IPS DF 6.9 (cell line): ENCODE measurements at regions not wholly inside any gene's neighbourhood (a gene's known extent, or its start where the extent isn't known, plus 50 kb on each side); places are given as distances from the start of the nearest gene placed in this dataset.

Experiments used
- DNase-seq: peaks from one replicate; pipeline ENCODE4 v3.0.0-alpha.2; 2013; ENCODE audit warnings: low read depth, low spot score
- H3K27ac ChIP-seq: one replicate; pipeline ENCODE4 v1.5.1; 2013; ENCODE audit warnings: low read length, control low read depth
- H3K27me3 ChIP-seq: 2 replicates; pipeline ENCODE4 v1.6.1; 2013; ENCODE audit warnings: mild to moderate bottlenecking, low read length; ENCODE audit not compliant: control insufficient read depth, insufficient read depth
- H3K36me3 ChIP-seq: 2 replicates; pipeline ENCODE4 v1.6.1; 2013; ENCODE audit warnings: low read length; ENCODE audit not compliant: control insufficient read depth, insufficient read depth
- H3K4me1 ChIP-seq: 2 replicates; pipeline ENCODE4 v1.6.1; 2013; ENCODE audit warnings: low read length; ENCODE audit not compliant: control insufficient read depth, insufficient read depth
- H3K4me3 ChIP-seq: 2 replicates; pipeline ENCODE4 v1.5.1; 2013; ENCODE audit warnings: mild to moderate bottlenecking, low read length
- H3K9me3 ChIP-seq: 2 replicates; pipeline ENCODE4 v1.6.1; 2013; ENCODE audit warnings: low read length, inconsistent platforms; ENCODE audit not compliant: control insufficient read depth, insufficient read depth
- WGBS: extraction: QIAGEN DNeasy Blood & Tissue Kit; methylation state at CpG from one replicate; pipeline ENCODE4 v1.1.7; 2013; ENCODE audit warnings: mixed read lengths, missing lambda C conversion rate; ENCODE audit not compliant: insufficient read length, insufficient coverage; 5-methylcytosine and 5-hydroxymethylcytosine counted together

DNA sequence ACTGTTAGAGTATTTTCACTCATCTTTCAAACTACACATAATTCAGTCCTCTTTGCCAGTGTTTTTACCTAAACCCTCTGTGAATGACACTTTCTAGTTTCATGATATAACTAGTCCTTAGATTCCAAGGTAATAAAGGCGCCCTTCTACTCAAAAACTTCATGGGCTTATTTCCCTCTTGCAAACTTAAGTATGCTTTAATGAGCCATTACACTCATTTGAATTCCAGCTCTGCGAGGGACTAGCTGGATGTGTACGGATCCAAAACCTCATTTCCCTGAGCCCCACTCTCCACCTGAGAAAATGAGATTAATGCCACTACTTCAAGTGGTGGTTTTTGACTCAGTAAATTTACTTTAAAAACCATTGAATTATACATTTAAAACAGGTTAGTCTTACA, 141.1 kb downstream of the NDUFA12 start:
- H3K27ac ChIP-seq: no peak overlapping the region
- H3K9me3 ChIP-seq: no peaks in the 10 kb centered on the region
- no peaks in the 10 kb centered on the region for H3K27me3 ChIP-seq
- H3K4me1 ChIP-seq: no peaks in the 10 kb centered on the region
- no peak for DNase-seq
- no peak overlapping the region for H3K4me3 ChIP-seq
- WGBS: no CpG with 5 or more reads among the region's 3 CpGs
- no peaks in the 10 kb centered on the region for H3K36me3 ChIP-seq

DNA sequence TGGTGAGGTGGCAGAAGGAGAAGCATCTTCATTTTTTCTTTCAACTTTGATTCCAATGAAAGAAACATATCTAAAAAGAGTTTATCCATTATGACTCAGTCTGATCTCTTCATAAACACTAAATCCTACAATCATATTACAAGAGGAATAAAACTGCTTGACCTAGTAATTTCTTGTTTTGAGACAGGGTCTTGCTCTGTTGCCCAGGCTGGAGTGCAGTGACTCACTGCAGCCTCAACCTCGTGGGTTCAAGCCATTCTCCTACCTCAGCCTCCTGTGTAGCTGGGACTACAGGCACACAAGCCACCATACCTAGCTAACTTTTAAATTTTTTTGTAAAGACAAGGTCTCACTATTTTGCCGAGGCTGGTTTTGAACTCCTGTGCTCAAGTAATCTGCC, 147.2 kb downstream of the NDUFA12 start:
- H3K27ac ChIP-seq: no peak overlapping the region
- no peaks in the 10 kb centered on the region for H3K9me3 ChIP-seq
- H3K4me1 ChIP-seq: no peaks in the 10 kb centered on the region
- no peak for DNase-seq
- WGBS: no CpG with 5 or more reads among the region's 2 CpGs
- H3K4me3 ChIP-seq: no peak overlapping the region
- no peaks in the 10 kb centered on the region for H3K27me3 ChIP-seq
- H3K36me3 ChIP-seq: no peaks in the 10 kb centered on the region

DNA sequence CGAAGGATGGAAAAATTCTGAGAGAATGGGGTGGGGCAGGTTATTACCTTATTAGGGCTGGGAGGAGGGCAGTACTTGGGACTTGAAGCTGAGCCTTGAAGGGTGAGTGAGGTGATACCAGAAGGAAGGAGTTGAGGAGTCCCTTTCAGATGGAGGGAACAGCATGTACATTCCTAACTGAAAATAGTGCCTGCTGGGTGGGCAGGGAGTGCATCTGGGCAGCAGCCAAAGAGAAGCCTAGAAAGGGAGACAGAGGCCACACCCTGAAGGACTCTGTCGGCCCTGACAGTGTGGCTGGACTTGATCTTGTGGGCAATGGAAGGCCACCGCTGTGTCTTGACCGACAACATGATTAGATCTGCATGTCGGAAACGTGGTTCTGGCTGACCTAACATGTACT, 147.6 kb downstream of the NDUFA12 start:
- Histone ChIP-seq H3K9me3 (no peaks in the 10 kb centered on the region), H3K36me3 (no peaks in the 10 kb centered on the region), H3K27me3 (no peaks in the 10 kb centered on the region), H3K4me3 (no peak overlapping the region), H3K4me1 (no peaks in the 10 kb centered on the region), H3K27ac (no peak overlapping the region)
- no CpG with 5 or more reads among the region's 6 CpGs for WGBS
- DNase-seq: no peak

DNA sequence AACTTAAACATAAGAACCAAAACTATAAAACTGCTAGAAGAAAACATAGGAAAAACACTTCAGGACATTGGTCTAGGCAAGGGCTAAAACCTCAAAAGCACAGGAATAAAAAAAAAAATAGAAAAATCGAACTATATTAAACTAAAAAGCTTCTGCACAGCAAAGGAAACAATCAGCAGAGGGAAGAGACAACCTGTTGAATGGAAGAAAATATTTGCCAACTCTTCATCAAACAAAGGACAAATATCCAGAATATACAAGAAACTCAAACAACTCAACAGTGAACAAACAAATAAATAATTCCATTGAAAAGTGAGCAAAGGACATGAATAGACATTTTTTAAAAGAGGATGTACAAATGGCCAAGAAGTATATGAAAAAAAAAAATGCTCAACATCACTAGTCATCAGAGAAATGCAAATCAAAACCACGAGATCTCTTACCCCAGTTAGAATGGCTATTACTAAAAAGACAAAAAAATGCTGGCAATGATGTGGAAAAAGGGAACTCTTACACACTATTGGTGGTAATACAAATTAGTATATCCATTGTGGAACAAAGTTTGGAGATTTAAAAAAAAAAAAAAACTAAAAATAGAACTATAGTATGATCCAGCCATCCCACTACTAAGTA, 152.0 kb downstream of the NDUFA12 start:
- Histone ChIP-seq H3K4me3 (no peak overlapping the region), H3K36me3 (no peaks in the 10 kb centered on the region), H3K4me1 (no peaks in the 10 kb centered on the region), H3K9me3 (no peaks in the 10 kb centered on the region), H3K27me3 (no peaks in the 10 kb centered on the region), H3K27ac (no peak overlapping the region)
- no CpG with 5 or more reads among the region's 2 CpGs for WGBS
- DNase-seq: no peak

DNA sequence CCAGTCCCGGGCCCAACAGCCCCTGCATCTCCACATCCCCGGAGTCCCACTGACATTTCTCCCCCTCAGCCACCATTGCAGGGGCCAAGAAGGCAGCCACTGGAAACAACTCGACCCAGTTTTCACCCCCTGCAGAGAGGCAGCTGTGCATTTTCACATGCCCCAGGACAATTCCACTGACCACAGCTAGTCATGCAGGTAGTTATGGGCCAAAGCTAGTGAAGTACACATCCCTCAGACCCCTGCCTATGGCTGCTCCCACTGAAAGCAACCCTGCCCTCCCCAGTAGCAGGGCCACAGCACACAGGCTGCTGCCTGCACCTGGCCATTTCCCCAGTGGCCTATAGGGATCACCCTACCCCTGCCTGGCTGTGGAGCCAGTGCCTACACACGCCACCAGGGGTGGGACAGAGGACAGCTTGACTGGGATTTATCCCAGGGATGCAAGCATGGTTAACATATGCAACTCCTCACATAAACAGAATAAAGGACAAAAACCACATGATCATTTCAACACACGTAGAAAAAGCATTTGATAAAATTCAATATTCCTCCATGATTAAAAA, 154.0 kb downstream of the NDUFA12 start:
- H3K4me3 ChIP-seq: no peak overlapping the region
- no peaks in the 10 kb centered on the region for H3K9me3 ChIP-seq
- H3K4me1 ChIP-seq: no peaks in the 10 kb centered on the region
- H3K27me3 ChIP-seq: no peaks in the 10 kb centered on the region
- no peak for DNase-seq
- no peak overlapping the region for H3K27ac ChIP-seq
- no CpG with 5 or more reads among the region's 5 CpGs for WGBS
- no peaks in the 10 kb centered on the region for H3K36me3 ChIP-seq

DNA sequence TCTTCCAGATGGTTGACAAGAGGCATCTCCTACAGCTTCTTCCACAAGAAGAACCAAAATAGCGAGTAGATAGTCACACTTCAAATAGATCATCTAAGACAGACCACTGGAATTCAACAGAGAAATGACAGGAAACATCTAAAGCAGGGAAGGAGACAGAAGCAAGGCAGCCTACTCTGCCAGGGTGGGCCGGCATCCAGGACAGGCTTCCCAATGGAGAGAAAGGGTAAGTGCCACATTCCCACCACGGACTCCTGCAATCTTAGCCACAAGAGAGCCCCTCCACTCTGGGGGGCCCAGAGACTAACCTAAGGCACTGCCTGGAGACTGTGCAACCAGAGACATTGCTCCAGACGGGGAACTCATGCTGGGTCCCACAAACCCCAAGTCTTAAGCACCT, 154.5 kb downstream of the NDUFA12 start:
- H3K4me3 ChIP-seq: no peak overlapping the region
- no peaks in the 10 kb centered on the region for H3K9me3 ChIP-seq
- DNase-seq: no peak
- H3K27ac ChIP-seq: no peak overlapping the region
- H3K27me3 ChIP-seq: no peaks in the 10 kb centered on the region
- no peaks in the 10 kb centered on the region for H3K36me3 ChIP-seq
- no CpG with 5 or more reads among the region's 4 CpGs for WGBS
- no peaks in the 10 kb centered on the region for H3K4me1 ChIP-seq

DNA sequence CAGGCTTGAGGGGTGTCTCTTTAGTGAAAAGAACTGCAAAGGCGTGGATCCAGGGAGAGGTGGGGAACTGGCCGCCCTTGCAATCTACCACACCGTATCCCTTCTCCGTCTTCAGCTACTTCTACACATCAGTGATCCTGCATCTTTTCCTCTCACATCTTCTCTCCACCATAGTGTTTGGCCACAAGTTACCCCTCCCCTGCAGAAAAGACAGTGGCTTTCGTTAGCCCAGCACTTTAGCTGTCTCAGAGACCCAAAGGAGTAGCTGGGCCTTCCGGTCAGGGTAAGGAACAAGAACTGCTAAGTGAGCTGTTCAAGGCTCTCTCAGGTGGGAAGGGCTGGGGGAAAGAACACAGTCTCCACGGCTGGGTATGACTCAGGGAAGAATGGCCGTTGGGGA, 158.4 kb downstream of the NDUFA12 start:
- DNase-seq: no peak
- Histone ChIP-seq H3K27me3 (no peaks in the 10 kb centered on the region), H3K9me3 (no peaks in the 10 kb centered on the region), H3K4me3 (no peak overlapping the region), H3K4me1 (no peaks in the 10 kb centered on the region), H3K27ac (no peak overlapping the region), H3K36me3 (no peaks in the 10 kb centered on the region)
- no CpG with 5 or more reads among the region's 8 CpGs for WGBS

DNA sequence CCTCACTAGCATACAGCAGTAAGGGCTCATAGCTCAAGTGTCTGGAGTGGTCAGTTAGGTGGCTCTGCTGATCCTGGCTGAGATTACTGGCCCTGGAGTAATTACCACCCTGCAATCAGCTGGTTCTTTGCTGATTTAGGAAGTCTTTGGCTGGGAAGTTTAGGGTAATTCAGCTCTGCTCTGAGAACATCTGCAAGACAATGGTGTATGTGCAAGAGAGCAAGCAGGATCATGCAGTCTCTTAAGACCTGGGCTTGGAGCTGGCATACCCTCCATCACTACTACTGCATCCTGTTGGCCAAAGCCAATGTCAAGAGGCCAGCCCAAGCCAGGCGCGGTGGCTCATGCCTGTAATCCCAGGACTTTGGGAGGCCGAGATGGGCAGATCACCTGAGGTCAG, 159.0 kb downstream of the NDUFA12 start:
- WGBS: no CpG with 5 or more reads among the region's 3 CpGs
- Histone ChIP-seq H3K27me3 (no peaks in the 10 kb centered on the region), H3K4me1 (no peaks in the 10 kb centered on the region), H3K36me3 (no peaks in the 10 kb centered on the region), H3K27ac (no peak overlapping the region), H3K4me3 (no peak overlapping the region), H3K9me3 (no peaks in the 10 kb centered on the region)
- DNase-seq: no peak

DNA sequence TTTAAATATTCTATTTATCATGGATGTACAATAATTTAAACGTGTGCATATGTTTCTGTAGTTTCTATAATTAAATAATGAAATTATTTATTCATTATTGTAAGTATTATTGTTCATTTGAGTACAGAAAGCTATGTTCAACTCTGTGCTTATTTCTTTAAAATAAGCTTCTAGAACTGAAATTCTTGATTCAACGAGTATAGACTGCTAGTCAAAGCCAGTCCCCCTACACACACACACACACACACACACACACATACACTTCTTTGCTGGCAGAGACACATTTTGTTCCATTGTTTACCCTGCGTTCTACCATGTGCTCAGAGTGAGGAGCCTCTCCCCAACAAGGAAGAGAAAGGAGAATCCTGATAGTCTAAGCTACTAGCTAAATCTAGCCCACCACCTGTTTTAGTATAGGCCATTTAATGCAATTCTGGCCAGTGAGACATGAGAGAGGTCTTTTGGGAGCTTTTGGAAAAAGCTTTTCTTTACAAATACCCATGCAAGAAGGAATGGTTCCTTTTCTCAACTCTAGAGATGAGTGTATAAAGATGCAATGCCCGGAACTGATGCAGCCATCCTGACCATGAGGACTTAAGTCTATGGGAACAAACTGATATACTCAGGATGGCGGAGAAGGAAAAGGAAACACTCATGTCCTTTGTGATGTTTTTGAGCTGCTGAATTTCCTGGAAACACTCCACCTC, 161.4 kb downstream of the NDUFA12 start:
- Histone ChIP-seq H3K27me3 (no peaks in the 10 kb centered on the region), H3K36me3 (no peaks in the 10 kb centered on the region), H3K4me3 (no peak overlapping the region), H3K4me1 (no peaks in the 10 kb centered on the region), H3K9me3 (no peaks in the 10 kb centered on the region), H3K27ac (no peak overlapping the region)
- no peak for DNase-seq
- no CpG with 5 or more reads among the region's 5 CpGs for WGBS

DNA sequence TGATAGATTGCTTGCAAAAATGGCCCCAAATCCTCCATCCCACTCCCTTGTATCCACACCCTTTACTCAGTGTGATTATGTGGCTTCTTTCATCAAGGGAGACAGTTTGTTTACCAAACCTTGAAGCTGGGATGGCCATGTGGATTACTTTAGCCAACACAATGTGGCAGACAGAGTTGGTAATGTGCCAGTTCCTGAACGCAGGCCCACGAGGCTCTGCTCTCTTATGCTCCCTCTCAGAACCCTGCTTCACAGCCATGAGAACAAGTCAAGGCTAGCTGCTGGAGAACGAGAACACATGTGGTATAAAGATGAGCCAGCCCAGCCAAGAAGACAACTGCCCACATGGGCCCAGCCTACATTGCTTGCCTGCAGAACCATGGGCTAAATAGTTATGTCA, 162.3 kb downstream of the NDUFA12 start:
- DNase-seq: no peak
- H3K27ac ChIP-seq: no peak overlapping the region
- WGBS: no CpG with 5 or more reads among the region's 3 CpGs
- no peak overlapping the region for H3K4me3 ChIP-seq
- H3K27me3 ChIP-seq: no peaks in the 10 kb centered on the region
- no peaks in the 10 kb centered on the region for H3K36me3 ChIP-seq
- H3K9me3 ChIP-seq: no peaks in the 10 kb centered on the region
- no peaks in the 10 kb centered on the region for H3K4me1 ChIP-seq

DNA sequence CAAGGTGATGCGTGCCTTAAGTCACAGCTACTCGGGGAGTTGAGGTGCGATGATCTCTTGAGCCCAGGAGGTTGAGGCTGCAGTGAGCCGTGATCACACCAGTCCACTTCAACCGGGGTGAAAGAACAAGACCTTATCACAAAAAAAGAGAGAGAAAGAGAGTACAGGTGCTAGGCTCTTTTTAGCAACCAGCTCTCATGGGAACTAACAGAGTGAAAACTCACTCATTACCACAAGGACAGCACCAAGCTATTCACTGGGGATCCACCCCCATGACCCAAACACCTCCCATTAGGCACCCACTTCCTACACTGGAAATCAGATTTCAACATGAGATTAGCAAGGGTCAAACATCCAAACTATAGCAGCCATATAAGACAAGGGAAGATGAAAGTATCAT, 164.2 kb downstream of the NDUFA12 start:
- no CpG with 5 or more reads among the region's 5 CpGs for WGBS
- H3K4me1 ChIP-seq: no peaks in the 10 kb centered on the region
- H3K27me3 ChIP-seq: no peaks in the 10 kb centered on the region
- H3K9me3 ChIP-seq: no peaks in the 10 kb centered on the region
- no peak overlapping the region for H3K4me3 ChIP-seq
- DNase-seq: no peak
- H3K27ac ChIP-seq: no peak overlapping the region
- no peaks in the 10 kb centered on the region for H3K36me3 ChIP-seq
